BLaER1 (cell line): ENCODE measurements at regions not wholly inside any gene's neighbourhood (a gene's known extent, or its start where the extent isn't known, plus 50 kb on each side); places are given as distances from the start of the nearest gene placed in this dataset.
"Not testable (repeated sequence)": the region's sequence is repeated elsewhere in the genome, so short reads cannot be mapped to it uniquely, and the experiment has no call there.

Experiments
- H3K27ac ChIP-seq: shearing (Covaris generic); formaldehyde crosslinking; 2 replicates; pipeline ENCODE4 v1.8.1; 2022
- H3K27me3 ChIP-seq: shearing (Covaris generic); formaldehyde crosslinking; 2 replicates; pipeline ENCODE4 v1.8.1; 2022
- H3K36me3 ChIP-seq: shearing (Covaris generic); formaldehyde crosslinking; 2 replicates; pipeline ENCODE4 v1.8.1; 2022
- H3K4me1 ChIP-seq: shearing (Covaris generic); formaldehyde crosslinking; 2 replicates; pipeline ENCODE4 v1.8.1; 2022
- H3K4me2 ChIP-seq: shearing (Covaris generic); formaldehyde crosslinking; 2 replicates; pipeline ENCODE4 v1.8.1; 2022
- H3K4me3 ChIP-seq: shearing (Covaris generic); formaldehyde crosslinking; 2 replicates; pipeline ENCODE4 v1.8.1; 2022
- H3K9ac ChIP-seq: shearing (Covaris generic); formaldehyde crosslinking; 2 replicates; pipeline ENCODE4 v1.8.1; 2022
- H3K9me3 ChIP-seq: shearing (Covaris generic); formaldehyde crosslinking; 2 replicates; pipeline ENCODE4 v1.8.1; 2022
- H4K20me1 ChIP-seq: shearing (Covaris generic); formaldehyde crosslinking; 2 replicates; pipeline ENCODE4 v1.8.1; 2022
- Cebpa-rat ChIP-seq: shearing (Covaris generic); IDR thresholded peaks from 2 replicates; pipeline ENCODE4 v1.8.1; 2022

DNA sequence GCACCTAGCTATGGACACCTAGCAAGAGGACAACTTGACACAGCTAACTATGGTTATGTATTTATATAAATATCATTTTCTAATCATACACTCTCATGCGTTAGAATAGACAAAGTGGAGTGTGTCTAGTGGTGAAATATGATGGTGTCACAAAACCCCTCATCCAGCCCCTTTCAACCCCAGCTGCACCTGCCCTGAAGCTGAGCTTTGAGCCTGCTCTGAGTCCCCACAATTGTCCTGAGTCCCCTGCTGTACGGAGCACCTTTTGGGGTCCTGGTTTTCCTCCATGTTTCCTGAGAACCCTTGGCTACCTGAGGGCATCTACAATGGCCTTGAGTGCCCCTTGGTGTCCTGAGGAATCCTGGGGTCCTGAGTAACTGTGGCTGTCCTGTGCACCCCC lies 1072.8 kb downstream of the TMEM121 start:
- Histone ChIP-seq H3K4me1 (peaks cover 26% of the 10 kb centered on the region), H3K9me3 (no peaks in the 10 kb centered on the region), H3K9ac (no peak overlapping the region), H4K20me1 (no peaks in the 10 kb centered on the region), H3K4me3 (no peak overlapping the region), H3K4me2 (no peak overlapping the region), H3K27ac (no peak overlapping the region), H3K36me3 (no peaks in the 10 kb centered on the region), H3K27me3 (no peaks in the 10 kb centered on the region)
- no peak for TF ChIP-seq Cebpa-rat

DNA sequence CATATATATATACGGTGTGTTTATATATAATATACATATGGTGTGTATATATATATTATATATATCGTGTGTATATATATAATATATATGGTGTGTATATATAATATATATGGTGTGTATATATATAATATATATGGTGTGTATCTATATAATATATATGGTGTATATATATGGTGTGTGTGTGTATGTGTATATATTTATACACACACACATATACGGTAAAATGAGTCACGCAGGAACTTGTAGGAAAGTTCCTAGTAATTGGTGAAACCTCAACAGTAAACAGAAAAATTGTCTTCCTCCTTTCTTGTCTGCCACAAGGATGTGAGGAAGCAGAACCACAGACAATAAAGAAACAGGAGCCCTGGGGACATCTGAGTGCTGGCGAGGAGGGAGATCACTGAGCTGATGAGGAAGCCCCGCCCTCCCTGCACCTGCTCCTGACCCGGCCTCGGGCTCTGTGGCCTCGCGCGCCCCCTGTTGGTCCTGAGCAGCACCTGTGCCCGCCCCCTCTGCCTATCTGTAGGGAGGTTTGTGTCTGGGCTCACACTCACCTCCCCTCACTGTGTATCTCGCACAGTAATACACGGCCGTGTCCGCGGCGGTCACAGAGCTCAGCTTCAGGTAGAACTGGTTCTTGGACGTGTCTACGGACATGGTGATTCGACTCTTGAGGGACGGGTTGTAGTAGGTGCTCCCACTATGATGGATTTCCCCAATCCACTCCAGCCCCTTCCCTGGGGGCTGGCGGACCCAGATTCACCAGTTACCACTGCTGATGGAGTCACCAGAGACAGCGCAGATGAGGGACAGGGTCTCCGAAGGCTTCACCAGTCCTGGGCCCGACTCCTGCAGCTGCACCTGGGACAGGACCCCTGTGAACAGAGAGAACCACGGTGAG lies 1079.4 kb downstream of the TMEM121 start:
- peak overlapping the region; percentile 44; the same call in 1 of the 2 replicates for H3K27ac ChIP-seq
- H3K36me3 ChIP-seq = no peaks in the 10 kb centered on the region
- H3K4me3 ChIP-seq = no peak overlapping the region
- peaks cover 42% of the 10 kb centered on the region for H3K4me1 ChIP-seq
- H3K9me3 ChIP-seq = no peaks in the 10 kb centered on the region
- no peak overlapping the region for H3K9ac ChIP-seq
- H3K27me3 ChIP-seq = no peaks in the 10 kb centered on the region
- no peaks in the 10 kb centered on the region for H4K20me1 ChIP-seq
- TF ChIP-seq Cebpa-rat = no peak
- H3K4me2 ChIP-seq = peak overlapping the region; percentile 63

DNA sequence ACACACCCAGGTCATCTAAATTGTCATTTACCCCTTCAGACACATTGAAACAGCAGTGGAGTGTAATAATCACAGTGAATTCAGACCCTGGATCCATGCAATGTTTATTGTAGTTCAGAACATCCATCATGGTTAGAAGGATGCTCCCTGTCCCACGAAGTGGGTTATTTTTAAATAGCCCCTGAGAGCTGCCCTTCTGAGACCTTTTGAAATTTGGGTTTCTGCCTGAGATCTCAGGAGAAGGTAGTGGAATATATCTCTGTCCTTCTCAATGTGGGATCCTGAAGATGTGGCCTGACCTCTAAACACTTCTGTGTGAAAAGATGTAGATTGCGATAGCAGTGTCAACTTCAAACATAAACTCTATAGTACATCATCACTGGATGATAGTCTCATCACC lies 1080.6 kb downstream of the TMEM121 start:
- H3K27ac ChIP-seq = no peak overlapping the region
- no peak overlapping the region for H3K9ac ChIP-seq
- TF ChIP-seq Cebpa-rat = no peak
- H3K4me1 ChIP-seq = peaks cover 47% of the 10 kb centered on the region
- no peaks in the 10 kb centered on the region for H3K27me3 ChIP-seq
- no peaks in the 10 kb centered on the region for H4K20me1 ChIP-seq
- H3K9me3 ChIP-seq = no peaks in the 10 kb centered on the region
- peak overlapping the region; percentile 63; the same call in 1 of the 2 replicates for H3K4me2 ChIP-seq
- H3K4me3 ChIP-seq = no peak overlapping the region
- no peaks in the 10 kb centered on the region for H3K36me3 ChIP-seq

DNA sequence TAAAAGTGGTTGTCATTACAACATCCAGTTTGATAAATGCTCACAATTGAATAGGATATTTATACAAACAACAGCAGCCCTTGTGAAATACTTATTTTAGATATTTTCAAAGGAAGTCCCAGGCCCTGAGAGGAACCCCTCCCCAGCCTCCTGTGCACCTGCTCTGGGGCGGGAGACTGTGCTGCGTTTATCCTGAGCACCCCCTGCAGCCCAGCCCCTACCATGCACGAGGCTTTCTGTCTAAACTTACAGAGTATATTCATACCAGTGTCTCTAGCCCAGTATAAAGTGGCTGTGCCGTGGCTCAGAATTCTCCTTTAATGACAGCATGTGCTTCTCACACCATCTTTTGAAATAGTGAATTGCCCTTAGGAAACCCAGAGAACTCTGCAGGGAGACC lies 1084.3 kb downstream of the TMEM121 start:
- peak overlapping the region; percentile 48 for H3K4me2 ChIP-seq
- H4K20me1 ChIP-seq = no peaks in the 10 kb centered on the region
- no peak overlapping the region for H3K27ac ChIP-seq
- no peaks in the 10 kb centered on the region for H3K36me3 ChIP-seq
- no peaks in the 10 kb centered on the region for H3K27me3 ChIP-seq
- peaks cover 32% of the 10 kb centered on the region for H3K4me1 ChIP-seq
- H3K9me3 ChIP-seq = peaks cover 2% of the 10 kb centered on the region; the same call in 1 of the 2 replicates
- H3K4me3 ChIP-seq = no peak overlapping the region
- no peak for TF ChIP-seq Cebpa-rat
- H3K9ac ChIP-seq = no peak overlapping the region

DNA sequence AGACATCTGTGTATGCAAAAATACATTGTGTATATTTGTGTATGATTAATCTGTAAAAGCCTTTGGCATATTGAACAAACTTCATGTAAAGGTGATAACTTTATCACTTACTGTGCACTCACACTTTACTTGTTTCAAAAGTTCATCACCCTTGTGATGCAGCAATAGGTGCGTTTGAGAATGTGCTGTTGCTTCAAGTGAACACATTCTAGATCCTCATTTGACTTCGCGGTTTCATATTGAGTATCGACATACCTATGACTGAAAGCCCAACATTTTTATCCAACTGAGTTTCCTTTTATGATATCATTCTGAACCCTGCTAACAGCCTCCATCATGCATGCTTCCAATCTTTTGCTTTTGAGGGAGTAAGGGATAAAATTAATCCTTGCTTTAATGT lies 1086.9 kb downstream of the TMEM121 start:
- H4K20me1 ChIP-seq = no peaks in the 10 kb centered on the region
- TF ChIP-seq Cebpa-rat = no peak
- H3K27ac ChIP-seq = no peak overlapping the region

DNA sequence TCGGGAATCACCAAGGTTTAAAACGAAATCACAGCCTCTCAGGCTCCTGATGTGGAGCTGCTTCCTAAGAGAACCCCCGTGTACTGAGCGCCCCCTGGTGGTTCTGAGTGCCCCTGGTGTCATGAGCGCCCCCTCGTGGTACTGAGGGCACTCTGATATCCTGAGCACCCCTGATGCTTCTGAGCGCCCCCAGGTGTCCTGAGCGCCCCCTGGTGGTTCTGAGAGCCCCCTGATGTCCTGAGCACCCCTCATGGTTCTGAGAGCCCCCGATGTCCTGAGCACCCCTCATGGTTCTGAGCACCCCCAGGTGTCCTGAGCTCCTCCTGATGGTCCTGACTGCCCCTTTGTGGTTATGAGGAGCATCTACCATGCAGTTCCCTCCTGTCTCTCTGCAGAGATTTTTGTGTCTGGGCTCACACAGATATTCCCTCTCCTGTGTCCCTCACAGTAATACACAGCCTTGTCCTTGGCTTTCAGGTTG lies 1092.1 kb downstream of the TMEM121 start:
- not testable (repeated sequence) for H3K9me3 ChIP-seq, H3K4me3 ChIP-seq, H3K27me3 ChIP-seq

More for the DNA sequence above, 1086.9 kb downstream of the TMEM121 start:
- H3K4me1 ChIP-seq = peaks cover 24% of the 10 kb centered on the region
- H3K4me3 ChIP-seq = no peak overlapping the region
- H3K36me3 ChIP-seq = no peaks in the 10 kb centered on the region
- no peaks in the 10 kb centered on the region for H3K27me3 ChIP-seq
- H3K4me2 ChIP-seq = no peak overlapping the region
- peaks cover 6% of the 10 kb centered on the region; the same call in 1 of the 2 replicates for H3K9me3 ChIP-seq
- H3K9ac ChIP-seq = no peak overlapping the region

DNA sequence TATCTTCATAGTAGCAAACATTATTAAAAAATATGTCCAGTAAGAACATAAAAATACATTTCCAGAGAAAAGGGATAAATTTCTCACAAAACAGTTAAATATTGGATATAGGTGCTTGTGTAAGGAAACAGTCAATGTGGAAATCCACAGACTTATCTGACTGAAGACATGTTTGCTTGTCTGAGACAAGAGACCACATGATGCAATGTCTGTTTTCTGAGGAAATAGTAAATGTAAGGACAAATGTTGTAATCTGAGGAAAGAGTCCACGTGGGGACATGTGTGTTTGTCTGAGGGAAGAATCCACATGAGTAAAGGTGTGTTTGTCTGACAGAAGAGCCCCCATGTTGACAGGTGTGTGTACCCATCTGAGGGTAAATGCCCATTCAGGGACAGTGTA lies 1093.2 kb downstream of the TMEM121 start:
- Histone ChIP-seq H3K4me3 (no peak overlapping the region), H3K4me2 (peak overlapping the region; percentile 26; the same call in 1 of the 2 replicates), H3K9ac (no peak overlapping the region), H4K20me1 (no peaks in the 10 kb centered on the region), H3K36me3 (no peaks in the 10 kb centered on the region), H3K27ac (no peak overlapping the region), H3K9me3 (peaks cover 6% of the 10 kb centered on the region; the same call in 1 of the 2 replicates), H3K27me3 (no peaks in the 10 kb centered on the region), H3K4me1 (peaks cover 32% of the 10 kb centered on the region)
- no peak for TF ChIP-seq Cebpa-rat

More for the DNA sequence above, 1092.1 kb downstream of the TMEM121 start:
- peaks cover 32% of the 10 kb centered on the region for H3K4me1 ChIP-seq
- not testable (repeated sequence) for H4K20me1 ChIP-seq, H3K36me3 ChIP-seq, H3K9ac ChIP-seq, H3K27ac ChIP-seq
- H3K4me2 ChIP-seq = peak overlapping the region; percentile 26

DNA sequence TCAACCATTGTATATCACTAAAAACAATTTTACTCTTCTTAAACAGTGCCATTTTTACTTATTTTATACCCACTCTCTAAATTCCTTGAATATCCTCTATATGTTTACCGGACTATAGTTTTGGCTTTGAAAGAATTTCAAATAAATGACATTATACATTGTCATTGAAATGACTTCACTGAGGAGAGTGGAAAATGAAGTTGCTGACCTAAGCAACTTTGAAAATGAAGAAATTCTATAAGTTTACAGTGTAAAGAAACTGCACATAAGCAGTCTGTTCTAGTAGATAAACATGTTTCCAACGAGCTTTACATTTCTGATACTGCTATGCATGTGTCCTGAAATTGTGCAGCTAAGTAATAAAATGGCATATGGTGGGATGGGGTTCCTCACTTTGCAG lies 1094.0 kb downstream of the TMEM121 start:
- H3K36me3 ChIP-seq = no peaks in the 10 kb centered on the region
- no peak overlapping the region for H3K27ac ChIP-seq
- no peaks in the 10 kb centered on the region for H3K27me3 ChIP-seq
- H3K9ac ChIP-seq = no peak overlapping the region
- peaks cover 39% of the 10 kb centered on the region for H3K4me1 ChIP-seq
- no peak for TF ChIP-seq Cebpa-rat
- peaks cover 6% of the 10 kb centered on the region; the same call in 1 of the 2 replicates for H3K9me3 ChIP-seq
- H4K20me1 ChIP-seq = no peaks in the 10 kb centered on the region
- no peak overlapping the region for H3K4me2 ChIP-seq
- H3K4me3 ChIP-seq = no peak overlapping the region

DNA sequence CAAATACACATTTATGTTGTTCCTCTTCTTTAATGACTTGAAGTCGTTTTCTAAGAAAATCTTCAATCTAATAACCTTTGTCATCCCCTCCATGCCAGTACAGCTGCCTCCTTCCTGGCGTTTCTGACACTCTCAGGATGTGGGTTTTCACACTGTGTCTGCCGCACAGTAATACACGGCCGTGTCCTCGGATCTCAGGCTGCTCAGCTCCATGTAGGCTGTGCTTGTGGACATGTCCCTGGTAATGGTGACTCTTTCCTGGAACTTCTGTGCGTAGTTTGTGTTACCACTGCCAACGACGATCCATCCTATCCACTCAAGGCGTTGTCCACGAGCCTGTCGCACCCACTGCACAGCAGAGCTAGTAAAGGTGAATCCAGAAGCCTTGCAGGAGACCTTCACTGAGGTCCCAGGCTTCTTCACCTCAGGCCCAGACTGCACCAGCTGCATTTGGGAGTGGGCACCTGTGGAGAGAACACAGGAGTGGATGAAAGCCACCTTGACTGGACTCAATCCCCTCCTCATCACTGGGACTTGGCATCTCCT lies 1095.9 kb downstream of the TMEM121 start:
- Histone ChIP-seq H3K4me2 (peak overlapping the region; percentile 59), H3K9me3 (no peaks in the 10 kb centered on the region), H3K4me1 (peaks cover 53% of the 10 kb centered on the region), H4K20me1 (no peaks in the 10 kb centered on the region), H3K36me3 (no peaks in the 10 kb centered on the region), H3K27ac (no peak overlapping the region), H3K27me3 (no peaks in the 10 kb centered on the region), H3K9ac (no peak overlapping the region), H3K4me3 (no peak overlapping the region)
- TF ChIP-seq Cebpa-rat = no peak

DNA sequence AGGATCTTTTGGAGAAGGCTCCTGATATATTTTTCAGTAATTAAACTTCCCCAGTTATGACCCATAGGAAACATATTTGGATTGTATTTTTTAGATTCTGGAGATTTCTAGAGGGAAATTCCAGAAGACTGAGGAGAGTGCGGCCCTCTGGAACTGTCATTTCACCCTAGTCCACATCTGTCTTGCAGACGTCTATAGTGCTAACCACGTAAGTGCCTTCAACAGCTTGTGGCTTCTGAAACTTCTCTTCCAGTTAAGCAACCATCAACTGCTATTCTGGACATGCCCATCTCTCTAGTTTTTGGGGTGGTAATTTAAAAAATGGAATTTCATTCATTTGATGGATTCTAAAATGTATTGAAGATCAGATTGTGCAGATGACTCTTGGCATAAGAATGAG lies 1098.8 kb downstream of the TMEM121 start:
- no peaks in the 10 kb centered on the region for H3K27me3 ChIP-seq
- no peak overlapping the region for H3K9ac ChIP-seq
- peaks cover 35% of the 10 kb centered on the region for H3K4me1 ChIP-seq
- no peak for TF ChIP-seq Cebpa-rat
- no peaks in the 10 kb centered on the region for H3K36me3 ChIP-seq
- no peaks in the 10 kb centered on the region for H4K20me1 ChIP-seq
- H3K9me3 ChIP-seq = no peaks in the 10 kb centered on the region
- no peak overlapping the region for H3K4me3 ChIP-seq
- H3K4me2 ChIP-seq = no peak overlapping the region; the same call in 1 of the 2 replicates
- H3K27ac ChIP-seq = no peak overlapping the region

DNA sequence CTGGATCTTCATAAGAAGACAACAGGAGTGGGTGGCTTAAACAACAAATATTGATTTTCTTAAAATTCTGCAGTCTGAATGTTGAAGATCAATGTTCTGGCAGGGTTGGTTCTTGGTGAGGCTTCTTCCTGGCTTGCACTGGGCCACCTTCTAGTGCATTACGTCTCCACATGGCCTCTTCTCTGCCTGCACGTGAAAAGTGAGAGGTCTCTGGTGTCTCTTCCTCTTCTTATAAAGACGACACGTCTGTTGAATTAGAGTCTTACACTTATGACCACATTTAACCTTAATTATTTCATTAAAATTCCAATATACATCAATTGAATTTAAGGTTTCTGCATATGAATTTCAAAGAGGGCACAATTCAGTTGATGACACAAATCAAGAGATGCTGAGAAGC lies 1100.1 kb downstream of the TMEM121 start:
- H3K27me3 ChIP-seq, H3K36me3 ChIP-seq, H3K9ac ChIP-seq, H3K9me3 ChIP-seq, H3K4me3 ChIP-seq, H4K20me1 ChIP-seq, H3K27ac ChIP-seq: not testable (repeated sequence)
- peaks cover 42% of the 10 kb centered on the region for H3K4me1 ChIP-seq
- peak overlapping the region; percentile 47 for H3K4me2 ChIP-seq

DNA sequence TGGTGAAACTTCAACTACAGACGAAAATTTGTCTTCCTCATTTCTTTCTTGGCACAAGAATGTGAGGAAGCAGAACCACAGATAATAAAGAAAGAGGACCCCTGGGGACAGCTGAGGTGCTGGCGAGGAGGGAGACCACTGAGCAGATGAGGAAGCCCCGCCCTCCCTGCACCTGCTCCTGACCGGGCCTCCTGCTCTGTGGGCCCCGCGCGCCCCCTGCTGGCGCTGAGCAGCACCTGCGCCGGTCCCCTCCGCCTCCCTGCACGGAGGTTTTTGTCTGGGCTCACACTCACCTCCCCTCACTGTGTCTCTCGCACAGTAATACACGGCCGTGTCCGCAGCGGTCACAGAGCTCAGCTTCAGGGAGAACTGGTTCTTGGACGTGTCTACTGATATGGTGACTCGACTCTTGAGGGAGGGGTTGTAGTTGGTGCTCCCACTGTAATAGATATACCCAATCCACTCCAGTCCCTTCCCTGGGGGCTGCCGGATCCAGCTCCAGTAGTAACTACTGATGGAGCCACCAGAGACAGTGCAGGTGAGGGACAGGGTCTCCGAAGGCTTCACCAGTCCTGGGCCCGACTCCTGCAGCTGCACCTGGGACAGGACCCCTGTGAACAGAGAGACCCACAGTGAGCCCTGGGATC lies 1100.7 kb downstream of the TMEM121 start:
- H3K4me1 ChIP-seq = peaks cover 43% of the 10 kb centered on the region
- H3K9ac ChIP-seq, H3K27ac ChIP-seq, H3K9me3 ChIP-seq, H3K27me3 ChIP-seq, H4K20me1 ChIP-seq, H3K36me3 ChIP-seq, H3K4me3 ChIP-seq: not testable (repeated sequence)
- peak overlapping the region; percentile 47 for H3K4me2 ChIP-seq
